ENCODE measurements at regions not wholly inside any gene's neighbourhood (a gene's known extent, or its start where the extent isn't known, plus 50 kb on each side); places are given as distances from the start of the nearest gene placed in this dataset.

- no peaks in the 10 kb centered on the region for H3K4me1 ChIP-seq (ENCODE audit: control extremely low read depth in 1 of 4, control insufficient read depth in 4 of 4, insufficient read depth in 4 of 4, low read length in 3 of 4)
- H3K36me3 ChIP-seq (ENCODE audit: control insufficient read depth in 4 of 4, insufficient read depth in 4 of 4, low read length in 3 of 4): no peaks in the 10 kb centered on the region
- no peak overlapping the region for H3K4me3 ChIP-seq (ENCODE audit: control insufficient read depth in 1 of 7, extremely low read depth in 1 of 7, insufficient read depth in 4 of 7, low read depth in 2 of 7, low read length in 6 of 7)
- ChIA-PET POLR2A (no interaction called here), CTCF (interaction anchor here (5.0 to 6.5 kb wide), 2 partner anchors 8 to 188 kb away, joined by 26 to 66 read pairs; no protein-coding TSS in a partner anchor)
- 75% methylated on average over 4 of the region's 7 CpGs for WGBS (ENCODE audit: insufficient coverage)
- no peak overlapping the region for H3K27ac ChIP-seq (ENCODE audit: insufficient read depth in 1 of 2, low read depth in 1 of 2, low read length in 2 of 2, poor library complexity in 1 of 2, severe bottlenecking in 2 of 2)
- H3K9me3 ChIP-seq (ENCODE audit: control extremely low read depth in 1 of 5, control insufficient read depth in 4 of 5, insufficient read depth in 2 of 5, low read depth in 1 of 5, low read length in 4 of 5): no peaks in the 10 kb centered on the region
- DNase-seq: no peak
- H3K27me3 ChIP-seq (replicated peaks in 2 of 5; ENCODE audit: control insufficient read depth in 4 of 5, insufficient read depth in 5 of 5, low read length in 4 of 5): peaks cover 0 to 9% (median 0%) of the 10 kb centered on the region in 5 experiments
Measured at GRCh38 chr21:38166173-38166535, 90.6 kb upstream of the KCNJ15 start.

- Histone ChIP-seq H3K36me3 (ENCODE audit: control insufficient read depth in 4 of 4, insufficient read depth in 4 of 4, low read length in 3 of 4) (no peaks in the 10 kb centered on the region), H3K27me3 (replicated peaks in 2 of 5; ENCODE audit: control insufficient read depth in 4 of 5, insufficient read depth in 5 of 5, low read length in 4 of 5) (peaks cover 0 to 9% (median 0%) of the 10 kb centered on the region in 5 experiments), H3K27ac (ENCODE audit: insufficient read depth in 1 of 2, low read depth in 1 of 2, low read length in 2 of 2, poor library complexity in 1 of 2, severe bottlenecking in 2 of 2) (no peak overlapping the region), H3K4me3 (ENCODE audit: control insufficient read depth in 1 of 7, extremely low read depth in 1 of 7, insufficient read depth in 4 of 7, low read depth in 2 of 7, low read length in 6 of 7) (no peak overlapping the region), H3K9me3 (ENCODE audit: control extremely low read depth in 1 of 5, control insufficient read depth in 4 of 5, insufficient read depth in 2 of 5, low read depth in 1 of 5, low read length in 4 of 5) (no peaks in the 10 kb centered on the region), H3K4me1 (ENCODE audit: control extremely low read depth in 1 of 4, control insufficient read depth in 4 of 4, insufficient read depth in 4 of 4, low read length in 3 of 4) (no peaks in the 10 kb centered on the region)
- ChIA-PET CTCF (interaction anchor here (1.7 to 6.5 kb wide), 3 partner anchors 9 to 187 kb away, joined by 3 to 66 read pairs (median 26); no protein-coding TSS in a partner anchor), POLR2A (no interaction called here)
- 100% methylated on average over 3 of the region's 3 CpGs for WGBS (ENCODE audit: insufficient coverage)
- no peak for DNase-seq
Measured at GRCh38 chr21:38167345-38167744, 89.4 kb upstream of the KCNJ15 start.

- H3K4me1 ChIP-seq (ENCODE audit: control extremely low read depth in 1 of 4, control insufficient read depth in 4 of 4, insufficient read depth in 4 of 4, low read length in 3 of 4): no peaks in the 10 kb centered on the region
- no peaks in the 10 kb centered on the region for H3K36me3 ChIP-seq (ENCODE audit: control insufficient read depth in 4 of 4, insufficient read depth in 4 of 4, low read length in 3 of 4)
- no peak overlapping the region for H3K27ac ChIP-seq (ENCODE audit: insufficient read depth in 1 of 2, low read depth in 1 of 2, low read length in 2 of 2, poor library complexity in 1 of 2, severe bottlenecking in 2 of 2)
- H3K27me3 ChIP-seq (replicated peaks in 2 of 5; ENCODE audit: control insufficient read depth in 4 of 5, insufficient read depth in 5 of 5, low read length in 4 of 5): peaks cover 0 to 9% (median 0%) of the 10 kb centered on the region in 5 experiments
- no peaks in the 10 kb centered on the region for H3K9me3 ChIP-seq (ENCODE audit: control extremely low read depth in 1 of 5, control insufficient read depth in 4 of 5, insufficient read depth in 2 of 5, low read depth in 1 of 5, low read length in 4 of 5)
- H3K4me3 ChIP-seq (ENCODE audit: control insufficient read depth in 1 of 7, extremely low read depth in 1 of 7, insufficient read depth in 4 of 7, low read depth in 2 of 7, low read length in 6 of 7): no peak overlapping the region
- WGBS (ENCODE audit: insufficient coverage): 29% methylated on average over 2 of the region's 2 CpGs
- POLR2A ChIA-PET: interaction anchor here (0.6 kb wide), 1 partner anchor 277 kb away, joined by 4 read pairs; no protein-coding TSS in a partner anchor
- CTCF ChIA-PET: interaction anchor here (0.6 to 6.5 kb wide), 3 partner anchors 12 to 217 kb away, joined by 4 to 66 read pairs (median 26); no protein-coding TSS in a partner anchor
- peak; percentile 3 to 25 (median 12) for DNase-seq
Measured at GRCh38 chr21:38170283-38170682, 86.5 kb upstream of the KCNJ15 start.

- H3K27ac ChIP-seq (ENCODE audit: insufficient read depth in 1 of 2, low read depth in 1 of 2, low read length in 2 of 2, poor library complexity in 1 of 2, severe bottlenecking in 2 of 2): no peak overlapping the region
- H3K27me3 ChIP-seq (replicated peaks in 2 of 5; ENCODE audit: control insufficient read depth in 4 of 5, insufficient read depth in 5 of 5, low read length in 4 of 5): peaks cover 0 to 9% (median 0%) of the 10 kb centered on the region in 5 experiments
- no peaks in the 10 kb centered on the region for H3K9me3 ChIP-seq (ENCODE audit: control extremely low read depth in 1 of 5, control insufficient read depth in 4 of 5, insufficient read depth in 2 of 5, low read depth in 1 of 5, low read length in 4 of 5)
- H3K36me3 ChIP-seq (ENCODE audit: control insufficient read depth in 4 of 4, insufficient read depth in 4 of 4, low read length in 3 of 4): no peaks in the 10 kb centered on the region
- 96% methylated on average over 6 of the region's 8 CpGs for WGBS (ENCODE audit: insufficient coverage)
- POLR2A ChIA-PET: no interaction called here
- no peaks in the 10 kb centered on the region for H3K4me1 ChIP-seq (ENCODE audit: control extremely low read depth in 1 of 4, control insufficient read depth in 4 of 4, insufficient read depth in 4 of 4, low read length in 3 of 4)
- H3K4me3 ChIP-seq (ENCODE audit: control insufficient read depth in 1 of 7, extremely low read depth in 1 of 7, insufficient read depth in 4 of 7, low read depth in 2 of 7, low read length in 6 of 7): no peak overlapping the region
- no peak for DNase-seq
- CTCF ChIA-PET: interaction anchor here (0.6 to 6.5 kb wide), 6 partner anchors 10 to 1006 kb away, joined by 3 to 66 read pairs (median 4); no protein-coding TSS in a partner anchor
Measured at GRCh38 chr21:38170704-38171682, 85.8 kb upstream of the KCNJ15 start.

GRCh38 chr21:38171723-38172344 lies 85.0 kb upstream of the KCNJ15 start:
- DNase-seq: no peak
- 69% methylated on average over 8 of the region's 12 CpGs for WGBS (ENCODE audit: insufficient coverage)
- CTCF ChIA-PET: interaction anchor here (0.6 to 6.5 kb wide), 4 partner anchors 11 to 1006 kb away, joined by 3 to 66 read pairs (median 4); no protein-coding TSS in a partner anchor
- Histone ChIP-seq H3K4me3 (ENCODE audit: control insufficient read depth in 1 of 7, extremely low read depth in 1 of 7, insufficient read depth in 4 of 7, low read depth in 2 of 7, low read length in 6 of 7) (no peak overlapping the region), H3K9me3 (ENCODE audit: control extremely low read depth in 1 of 5, control insufficient read depth in 4 of 5, insufficient read depth in 2 of 5, low read depth in 1 of 5, low read length in 4 of 5) (no peaks in the 10 kb centered on the region), H3K27ac (ENCODE audit: insufficient read depth in 1 of 2, low read depth in 1 of 2, low read length in 2 of 2, poor library complexity in 1 of 2, severe bottlenecking in 2 of 2) (no peak overlapping the region), H3K27me3 (replicated peaks in 2 of 5; ENCODE audit: control insufficient read depth in 4 of 5, insufficient read depth in 5 of 5, low read length in 4 of 5) (peaks cover 0 to 6% (median 0%) of the 10 kb centered on the region in 5 experiments), H3K36me3 (ENCODE audit: control insufficient read depth in 4 of 4, insufficient read depth in 4 of 4, low read length in 3 of 4) (no peaks in the 10 kb centered on the region), H3K4me1 (ENCODE audit: control extremely low read depth in 1 of 4, control insufficient read depth in 4 of 4, insufficient read depth in 4 of 4, low read length in 3 of 4) (no peaks in the 10 kb centered on the region)
- POLR2A ChIA-PET: no interaction called here

- no peak overlapping the region for H3K4me3 ChIP-seq (ENCODE audit: control insufficient read depth in 1 of 7, extremely low read depth in 1 of 7, insufficient read depth in 4 of 7, low read depth in 2 of 7, low read length in 6 of 7)
- ChIA-PET POLR2A (no interaction called here), CTCF (interaction anchor here (1.1 to 1.2 kb wide), 2 partner anchors 14 to 165 kb away, joined by 3 to 4 read pairs; no protein-coding TSS in a partner anchor)
- no peaks in the 10 kb centered on the region for H3K4me1 ChIP-seq (ENCODE audit: control extremely low read depth in 1 of 4, control insufficient read depth in 4 of 4, insufficient read depth in 4 of 4, low read length in 3 of 4)
- no CpG with 5 or more reads among the region's 3 CpGs for WGBS (ENCODE audit: insufficient coverage)
- no peaks in the 10 kb centered on the region for H3K36me3 ChIP-seq (ENCODE audit: control insufficient read depth in 4 of 4, insufficient read depth in 4 of 4, low read length in 3 of 4)
- no peak for DNase-seq
- peaks cover 0 to 4% (median 0%) of the 10 kb centered on the region in 5 experiments for H3K27me3 ChIP-seq (replicated peaks in 2 of 5; ENCODE audit: control insufficient read depth in 4 of 5, insufficient read depth in 5 of 5, low read length in 4 of 5)
- H3K27ac ChIP-seq (ENCODE audit: insufficient read depth in 1 of 2, low read depth in 1 of 2, low read length in 2 of 2, poor library complexity in 1 of 2, severe bottlenecking in 2 of 2): no peak overlapping the region
- H3K9me3 ChIP-seq (ENCODE audit: control extremely low read depth in 1 of 5, control insufficient read depth in 4 of 5, insufficient read depth in 2 of 5, low read depth in 1 of 5, low read length in 4 of 5): peaks cover 0 to 2% (median 0%) of the 10 kb centered on the region in 5 experiments
Measured at GRCh38 chr21:38173276-38174035, 83.3 kb upstream of the KCNJ15 start.
